Uterus (tissue), 2 donors: ENCODE measurements at regions not wholly inside any gene's neighbourhood (a gene's known extent, or its start where the extent isn't known, plus 50 kb on each side); places are given as distances from the start of the nearest gene placed in this dataset.
"Not testable (repeated sequence)": the region's sequence is repeated elsewhere in the genome, so short reads cannot be mapped to it uniquely, and the experiment has no call there.

Experiments used
- POLR2A ChIP-seq, 2 donors: fragments of 450-650 bp; IDR thresholded peaks; one replicate each; pipeline ENCODE4 v1.6.1; 2016; ENCODE audit warnings: antibody characterized with exemption in 2 of 2, mild to moderate bottlenecking in 1 of 2, moderate library complexity in 1 of 2
- TF ChIP-seq, protein P1 (sequence below), 4 experiments: fragments of 200-600 bp in 2 of 4; fragments of 450-650 bp in 2 of 4; sonication (generic) in 2 of 4; IDR thresholded peaks; one replicate each; pipeline ENCODE4 v1.5.1; 2016 to 2019; ENCODE audit warnings: antibody characterized with exemption in 4 of 4, mild to moderate bottlenecking in 2 of 4, moderate library complexity in 1 of 4

DNA sequence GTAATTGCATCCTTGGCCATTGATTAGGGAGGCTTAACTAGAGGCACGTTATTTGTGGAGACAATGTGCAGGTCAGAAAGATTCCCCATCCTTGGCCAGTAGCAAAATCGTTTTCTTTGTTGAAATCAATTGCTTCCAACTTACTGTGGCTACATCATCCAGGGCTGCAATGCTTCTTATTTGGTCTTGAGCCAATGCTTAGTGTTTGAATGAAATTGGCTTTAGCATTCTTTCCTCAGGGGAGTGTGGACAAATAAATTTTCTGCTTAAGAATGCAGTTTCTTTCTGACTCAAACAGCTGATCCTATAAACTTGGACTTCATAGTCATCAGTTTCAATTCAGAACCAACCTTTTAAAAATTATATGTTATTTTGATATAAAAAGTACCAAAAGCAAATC is 95.6 kb downstream of the ARHGAP11B start:
- TF ChIP-seq POLR2A (IDR thresholded peaks at IDR 0.05): not testable (repeated sequence)
- TF ChIP-seq, protein P1, sequence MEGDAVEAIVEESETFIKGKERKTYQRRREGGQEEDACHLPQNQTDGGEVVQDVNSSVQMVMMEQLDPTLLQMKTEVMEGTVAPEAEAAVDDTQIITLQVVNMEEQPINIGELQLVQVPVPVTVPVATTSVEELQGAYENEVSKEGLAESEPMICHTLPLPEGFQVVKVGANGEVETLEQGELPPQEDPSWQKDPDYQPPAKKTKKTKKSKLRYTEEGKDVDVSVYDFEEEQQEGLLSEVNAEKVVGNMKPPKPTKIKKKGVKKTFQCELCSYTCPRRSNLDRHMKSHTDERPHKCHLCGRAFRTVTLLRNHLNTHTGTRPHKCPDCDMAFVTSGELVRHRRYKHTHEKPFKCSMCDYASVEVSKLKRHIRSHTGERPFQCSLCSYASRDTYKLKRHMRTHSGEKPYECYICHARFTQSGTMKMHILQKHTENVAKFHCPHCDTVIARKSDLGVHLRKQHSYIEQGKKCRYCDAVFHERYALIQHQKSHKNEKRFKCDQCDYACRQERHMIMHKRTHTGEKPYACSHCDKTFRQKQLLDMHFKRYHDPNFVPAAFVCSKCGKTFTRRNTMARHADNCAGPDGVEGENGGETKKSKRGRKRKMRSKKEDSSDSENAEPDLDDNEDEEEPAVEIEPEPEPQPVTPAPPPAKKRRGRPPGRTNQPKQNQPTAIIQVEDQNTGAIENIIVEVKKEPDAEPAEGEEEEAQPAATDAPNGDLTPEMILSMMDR (IDR thresholded peaks at IDR 0.05): not testable (repeated sequence)
